ENCODE measurements at regions not wholly inside any gene's neighbourhood (a gene's known extent, or its start where the extent isn't known, plus 50 kb on each side); places are given as distances from the start of the nearest gene placed in this dataset.

DNA sequence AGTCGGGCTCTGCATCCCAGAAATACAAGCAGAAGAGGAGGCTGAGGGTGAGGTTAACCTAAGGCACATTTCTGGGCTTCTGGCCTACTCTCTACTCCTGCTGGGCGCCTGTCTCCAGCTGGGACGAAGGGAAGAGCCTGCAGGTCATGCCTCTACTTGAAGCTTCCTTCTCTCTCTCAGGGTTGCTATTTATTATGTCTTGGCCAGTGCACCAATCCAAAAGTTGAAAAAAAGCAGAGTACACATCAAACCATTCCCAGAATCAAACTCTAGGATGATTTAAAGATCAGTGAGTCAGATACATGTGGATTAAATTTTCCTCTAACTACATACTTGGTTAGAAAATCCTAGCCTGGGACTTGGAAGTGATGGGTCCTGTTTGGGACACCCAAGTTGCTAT, 60.2 kb upstream of the CDON start (continued):
- TF ChIP-seq PHF21A (IDR thresholded peaks at IDR 0.05; ENCODE audit: borderline replicate concordance, low read depth): no peak
- no peak for TF ChIP-seq ZNF146 (CRISPR knock-in tag; IDR thresholded peaks at IDR 0.05; ENCODE audit: unreplicated experiment)

- Histone ChIP-seq H3K9me3 (replicated peaks; ENCODE audit: control insufficient read depth, insufficient read depth, low read depth, low read length) (no peaks in the 10 kb centered on the region), H3K79me2 (ENCODE audit: control insufficient read depth, insufficient read depth, low read length) (no peaks in the 10 kb centered on the region), H3K36me3 (ENCODE audit: control insufficient read depth, insufficient read depth, low read length) (no peaks in the 10 kb centered on the region), H3K9ac (ENCODE audit: insufficient read depth in 1 of 2, low read depth in 2 of 2, low read length in 2 of 2) (no peak overlapping the region), H2AFZ (ENCODE audit: low read depth, low read length) (no peak overlapping the region), H4K20me1 (replicated peaks; ENCODE audit: control insufficient read depth, insufficient read depth, low read length) (no peaks in the 10 kb centered on the region), H3K4me1 (replicated peaks in 1 of 2; ENCODE audit: control insufficient read depth in 2 of 2, insufficient read depth in 2 of 2, low read length in 2 of 2) (no peaks in the 10 kb centered on the region; a peak in 1 of 5 replicates), H3K27ac (ENCODE audit: extremely low read depth, low read depth, low read length) (no peak overlapping the region), H3K27me3 (ENCODE audit: control insufficient read depth in 2 of 2, insufficient read depth in 2 of 2, low read length in 2 of 2) (peaks cover 25 to 62% of the 10 kb centered on the region in 2 experiments), H3K4me2 (ENCODE audit: insufficient read depth, low read length) (no peak overlapping the region), H3K4me3 (no peak overlapping the region), H3K9me1 (ENCODE audit: control insufficient read depth, insufficient read depth, low read length) (no peaks in the 10 kb centered on the region)
- ChIA-PET POLR2A (no interaction called here), CTCF (ENCODE audit: low intra/inter-chr PET ratio) (no interaction called here)
- WGBS (ENCODE audit: insufficient coverage, low coverage, missing lambda C conversion rate): 0% methylated on average over 1 of the region's 1 CpG
- intact Hi-C loops (cut with micrococcal nuclease): no loop called here
- FAIRE-seq: no peak
- no peak for ATAC-seq
- in situ Hi-C loops (cut with MboI): no loop called here
- no peak for DNase-seq (ENCODE audit: extremely low read depth in 1 of 4, low spot score in 3 of 4)
- BruUV-seq (replicated peaks): no TSS peak
- TF ChIP-seq CBX3 (IDR thresholded peaks at IDR 0.05; ENCODE audit: borderline replicate concordance in 1 of 2, low read length in 2 of 2) (no peak), JUND (IDR thresholded peaks at IDR 0.05; ENCODE audit: borderline replicate concordance, low read depth, low read length) (no peak), JUND (tag; IDR thresholded peaks at IDR 0.05; ENCODE audit: borderline replicate concordance, low read depth, low read length) (no peak), SAP30 (IDR thresholded peaks at IDR 0.05; ENCODE audit: borderline replicate concordance, insufficient read depth, low read depth, low read length, poor library complexity, severe bottlenecking) (no peak), CHD4 (IDR thresholded peaks at IDR 0.05; ENCODE audit: insufficient read depth, insufficient replicate concordance, low read depth, low read length, poor library complexity, severe bottlenecking) (no peak), ZNF354B (CRISPR knock-in tag; IDR thresholded peaks at IDR 0.05) (no peak), RFX5 (IDR thresholded peaks at IDR 0.05; ENCODE audit: low read depth, low read length) (no peak), HIVEP1 (CRISPR knock-in tag; IDR thresholded peaks at IDR 0.05) (no peak), HBP1 (CRISPR knock-in tag; IDR thresholded peaks at IDR 0.05) (no peak), KLF10 (CRISPR knock-in tag; IDR thresholded peaks at IDR 0.05) (no peak), CHD2 (IDR thresholded peaks at IDR 0.05; ENCODE audit: low read depth, low read length) (no peak), ILK (tag; IDR thresholded peaks at IDR 0.05; ENCODE audit: borderline replicate concordance, low read depth) (no peak)
- TF ChIP-seq, protein P1, sequence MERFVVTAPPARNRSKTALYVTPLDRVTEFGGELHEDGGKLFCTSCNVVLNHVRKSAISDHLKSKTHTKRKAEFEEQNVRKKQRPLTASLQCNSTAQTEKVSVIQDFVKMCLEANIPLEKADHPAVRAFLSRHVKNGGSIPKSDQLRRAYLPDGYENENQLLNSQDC (CRISPR knock-in tag; IDR thresholded peaks at IDR 0.05): no peak
- TF ChIP-seq, protein P2, sequence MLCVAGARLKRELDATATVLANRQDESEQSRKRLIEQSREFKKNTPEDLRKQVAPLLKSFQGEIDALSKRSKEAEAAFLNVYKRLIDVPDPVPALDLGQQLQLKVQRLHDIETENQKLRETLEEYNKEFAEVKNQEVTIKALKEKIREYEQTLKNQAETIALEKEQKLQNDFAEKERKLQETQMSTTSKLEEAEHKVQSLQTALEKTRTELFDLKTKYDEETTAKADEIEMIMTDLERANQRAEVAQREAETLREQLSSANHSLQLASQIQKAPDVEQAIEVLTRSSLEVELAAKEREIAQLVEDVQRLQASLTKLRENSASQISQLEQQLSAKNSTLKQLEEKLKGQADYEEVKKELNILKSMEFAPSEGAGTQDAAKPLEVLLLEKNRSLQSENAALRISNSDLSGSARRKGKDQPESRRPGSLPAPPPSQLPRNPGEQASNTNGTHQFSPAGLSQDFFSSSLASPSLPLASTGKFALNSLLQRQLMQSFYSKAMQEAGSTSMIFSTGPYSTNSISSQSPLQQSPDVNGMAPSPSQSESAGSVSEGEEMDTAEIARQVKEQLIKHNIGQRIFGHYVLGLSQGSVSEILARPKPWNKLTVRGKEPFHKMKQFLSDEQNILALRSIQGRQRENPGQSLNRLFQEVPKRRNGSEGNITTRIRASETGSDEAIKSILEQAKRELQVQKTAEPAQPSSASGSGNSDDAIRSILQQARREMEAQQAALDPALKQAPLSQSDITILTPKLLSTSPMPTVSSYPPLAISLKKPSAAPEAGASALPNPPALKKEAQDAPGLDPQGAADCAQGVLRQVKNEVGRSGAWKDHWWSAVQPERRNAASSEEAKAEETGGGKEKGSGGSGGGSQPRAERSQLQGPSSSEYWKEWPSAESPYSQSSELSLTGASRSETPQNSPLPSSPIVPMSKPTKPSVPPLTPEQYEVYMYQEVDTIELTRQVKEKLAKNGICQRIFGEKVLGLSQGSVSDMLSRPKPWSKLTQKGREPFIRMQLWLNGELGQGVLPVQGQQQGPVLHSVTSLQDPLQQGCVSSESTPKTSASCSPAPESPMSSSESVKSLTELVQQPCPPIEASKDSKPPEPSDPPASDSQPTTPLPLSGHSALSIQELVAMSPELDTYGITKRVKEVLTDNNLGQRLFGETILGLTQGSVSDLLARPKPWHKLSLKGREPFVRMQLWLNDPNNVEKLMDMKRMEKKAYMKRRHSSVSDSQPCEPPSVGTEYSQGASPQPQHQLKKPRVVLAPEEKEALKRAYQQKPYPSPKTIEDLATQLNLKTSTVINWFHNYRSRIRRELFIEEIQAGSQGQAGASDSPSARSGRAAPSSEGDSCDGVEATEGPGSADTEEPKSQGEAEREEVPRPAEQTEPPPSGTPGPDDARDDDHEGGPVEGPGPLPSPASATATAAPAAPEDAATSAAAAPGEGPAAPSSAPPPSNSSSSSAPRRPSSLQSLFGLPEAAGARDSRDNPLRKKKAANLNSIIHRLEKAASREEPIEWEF (CRISPR knock-in tag; IDR thresholded peaks at IDR 0.05): no peak
Measured at GRCh38 chr11:126121296-126121695, 58.6 kb upstream of the CDON start.
